DMS79 (cell line): ENCODE measurements at regions not wholly inside any gene's neighbourhood (a gene's known extent, or its start where the extent isn't known, plus 50 kb on each side); places are given as distances from the start of the nearest gene placed in this dataset.

Source experiments
- DNase-seq: peaks from one replicate; lab custom pipeline; 2025; lab: John Stamatoyannopoulos, UW

- DNase-seq = no peak
These were observed 276.8 kb downstream of the TENT5A start for GRCh38 chr6:81475646-81476045.

- DNase-seq = no peak
These were observed 286.6 kb downstream of the TENT5A start for GRCh38 chr6:81465859-81466258.

- no peak for DNase-seq
These were observed 296.1 kb downstream of the TENT5A start for GRCh38 chr6:81456416-81456815.

- no peak for DNase-seq
These were observed 296.8 kb downstream of the TENT5A start for GRCh38 chr6:81455641-81456040.

GRCh38 chr6:81451787-81452186 lies 300.7 kb downstream of the TENT5A start:
- DNase-seq = no peak

GRCh38 chr6:81450180-81450579 lies 302.3 kb downstream of the TENT5A start:
- DNase-seq = no peak

GRCh38 chr6:81446509-81446908 lies 306.0 kb downstream of the TENT5A start:
- no peak for DNase-seq

- DNase-seq = no peak
These were observed 313.1 kb downstream of the TENT5A start for GRCh38 chr6:81439417-81439816.

- DNase-seq = no peak
These were observed 315.5 kb downstream of the TENT5A start for GRCh38 chr6:81436990-81437389.

GRCh38 chr6:81413306-81413705 lies 339.2 kb downstream of the TENT5A start:
- DNase-seq = no peak

- DNase-seq = no peak
These were observed 350.4 kb downstream of the TENT5A start for GRCh38 chr6:81401970-81402690.

- no peak for DNase-seq
These were observed 355.6 kb downstream of the TENT5A start for GRCh38 chr6:81396916-81397315.

GRCh38 chr6:81387163-81387562 lies 365.3 kb downstream of the TENT5A start:
- no peak for DNase-seq

- no peak for DNase-seq
These were observed 367.6 kb downstream of the TENT5A start for GRCh38 chr6:81384921-81385320.

GRCh38 chr6:81383472-81383871 lies 369.0 kb downstream of the TENT5A start:
- DNase-seq = no peak

- DNase-seq = no peak
These were observed 369.6 kb downstream of the TENT5A start for GRCh38 chr6:81382852-81383251.

GRCh38 chr6:81381382-81381916 lies 371.0 kb downstream of the TENT5A start:
- no peak for DNase-seq

GRCh38 chr6:81380718-81381338 lies 371.7 kb downstream of the TENT5A start:
- DNase-seq = no peak

GRCh38 chr6:81376745-81377144 lies 375.7 kb downstream of the TENT5A start:
- no peak for DNase-seq

- DNase-seq = no peak
These were observed 379.1 kb downstream of the TENT5A start for GRCh38 chr6:81373414-81373813.

GRCh38 chr6:81371930-81372329 lies 380.6 kb downstream of the TENT5A start:
- DNase-seq = no peak

GRCh38 chr6:81366972-81367371 lies 385.5 kb downstream of the TENT5A start:
- no peak for DNase-seq

GRCh38 chr6:81362246-81362645 lies 390.2 kb downstream of the TENT5A start:
- DNase-seq = no peak

- DNase-seq = no peak
These were observed 399.2 kb downstream of the TENT5A start for GRCh38 chr6:81353262-81353661.
